ENCODE measurements at regions not wholly inside any gene's neighbourhood (a gene's known extent, or its start where the extent isn't known, plus 50 kb on each side); places are given as distances from the start of the nearest gene placed in this dataset.

DNA sequence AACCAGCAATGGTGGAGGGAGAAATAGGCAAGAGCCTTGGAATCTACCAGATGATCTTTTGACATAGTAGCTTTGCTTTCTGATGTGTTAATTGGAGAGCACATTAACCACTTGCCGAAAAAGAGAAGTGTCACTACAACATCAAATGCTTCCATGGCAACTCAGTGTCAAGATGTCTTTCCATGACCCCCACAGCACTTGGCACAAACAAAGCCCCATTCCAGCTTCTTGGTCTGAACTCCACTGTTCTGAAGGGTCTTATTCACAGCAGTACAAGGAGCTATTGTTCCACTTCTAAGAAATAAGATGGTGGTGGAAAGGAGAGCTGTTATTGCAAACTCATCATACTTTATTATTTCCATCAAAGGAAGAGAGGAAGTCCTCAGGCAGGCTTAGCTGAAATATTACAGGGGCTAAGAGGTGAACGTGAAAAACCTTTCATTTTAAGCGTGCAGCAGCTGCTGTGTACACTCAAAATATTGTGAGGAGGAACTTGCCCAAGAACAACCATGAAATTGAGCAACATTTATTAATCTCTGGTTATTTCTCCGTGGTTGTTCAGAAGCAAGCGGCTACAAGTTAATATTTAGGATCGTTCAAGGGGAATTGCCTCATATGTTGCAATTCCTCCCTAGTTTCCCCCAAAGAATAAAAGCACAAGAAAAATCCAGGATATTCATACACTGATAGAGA, 354.8 kb upstream of the CELF2 start:
- TF ChIP-seq EZH2 (IDR thresholded peaks at IDR 0.05; ENCODE audit: insufficient read depth, poor library complexity, severe bottlenecking), result no peak
- TF ChIP-seq EZH2phosphoT487 (IDR thresholded peaks at IDR 0.05; ENCODE audit: insufficient read depth, low read depth), result no peak
